Loucy (cell line): ENCODE measurements at regions not wholly inside any gene's neighbourhood (a gene's known extent, or its start where the extent isn't known, plus 50 kb on each side); places are given as distances from the start of the nearest gene placed in this dataset.

Experiments used
- EZH2phosphoT487 ChIP-seq: fragments of 200-600 bp; IDR thresholded peaks from 2 replicates; pipeline ENCODE4 v1.6.1; 2018; ENCODE audit warnings: antibody characterized with exemption, mild to moderate bottlenecking, moderate library complexity, borderline replicate concordance
- TF ChIP-seq, protein P1 (sequence below): fragments of 200-600 bp; sonication (generic); conservative IDR thresholded peaks from 2 replicates; pipeline ENCODE4 v1.5.1; 2014; ENCODE audit warnings: mild to moderate bottlenecking, antibody characterized with exemption, low read length

DNA sequence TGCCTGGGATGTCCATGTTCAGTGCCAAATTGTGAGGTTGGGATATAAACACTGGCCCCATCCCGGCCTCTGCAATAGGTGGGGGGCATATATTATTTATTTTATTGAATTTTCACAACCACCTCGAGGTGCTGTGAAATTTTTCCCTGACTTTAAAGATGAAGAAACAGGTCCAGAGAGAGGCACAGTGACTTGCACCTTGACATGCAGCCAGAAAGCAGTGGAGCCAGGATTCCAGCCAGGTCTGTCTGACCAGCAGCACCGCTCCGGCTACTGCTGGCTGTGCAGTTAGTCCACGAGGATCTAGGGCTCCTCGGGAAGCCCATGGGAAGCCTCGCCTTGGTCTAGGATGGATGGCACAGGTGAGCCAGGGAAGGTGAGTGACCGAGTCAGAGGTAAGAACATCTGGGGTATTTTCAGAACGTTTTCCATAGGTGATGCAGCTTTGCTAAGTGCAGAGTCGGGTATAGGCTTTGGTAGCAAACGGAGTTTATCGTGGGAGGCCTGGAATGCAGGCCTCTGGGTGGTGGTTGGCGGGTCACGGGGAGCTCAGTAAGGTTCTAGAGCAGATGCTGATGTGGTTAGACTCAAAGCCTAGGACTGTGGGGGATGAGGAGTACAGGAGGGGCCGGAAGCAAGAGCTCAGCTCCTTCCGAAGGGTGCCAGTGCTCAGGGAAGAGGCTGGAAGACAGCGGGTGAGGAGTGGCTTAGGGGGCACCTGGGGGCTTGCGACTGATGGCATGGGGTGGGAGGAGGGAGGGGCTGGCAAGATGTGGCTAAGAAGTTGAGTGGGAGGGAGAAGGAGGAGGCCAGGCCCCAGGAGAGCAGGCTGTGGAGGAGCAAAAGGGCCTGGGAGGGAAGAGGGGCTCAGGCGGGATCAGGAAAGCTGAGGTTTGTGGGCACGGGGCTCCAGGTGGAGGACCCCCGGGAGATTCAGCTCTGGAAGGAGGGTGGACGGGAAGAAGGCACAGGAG, 107.7 kb upstream of the LRPAP1 start:
- TF ChIP-seq, protein P1, sequence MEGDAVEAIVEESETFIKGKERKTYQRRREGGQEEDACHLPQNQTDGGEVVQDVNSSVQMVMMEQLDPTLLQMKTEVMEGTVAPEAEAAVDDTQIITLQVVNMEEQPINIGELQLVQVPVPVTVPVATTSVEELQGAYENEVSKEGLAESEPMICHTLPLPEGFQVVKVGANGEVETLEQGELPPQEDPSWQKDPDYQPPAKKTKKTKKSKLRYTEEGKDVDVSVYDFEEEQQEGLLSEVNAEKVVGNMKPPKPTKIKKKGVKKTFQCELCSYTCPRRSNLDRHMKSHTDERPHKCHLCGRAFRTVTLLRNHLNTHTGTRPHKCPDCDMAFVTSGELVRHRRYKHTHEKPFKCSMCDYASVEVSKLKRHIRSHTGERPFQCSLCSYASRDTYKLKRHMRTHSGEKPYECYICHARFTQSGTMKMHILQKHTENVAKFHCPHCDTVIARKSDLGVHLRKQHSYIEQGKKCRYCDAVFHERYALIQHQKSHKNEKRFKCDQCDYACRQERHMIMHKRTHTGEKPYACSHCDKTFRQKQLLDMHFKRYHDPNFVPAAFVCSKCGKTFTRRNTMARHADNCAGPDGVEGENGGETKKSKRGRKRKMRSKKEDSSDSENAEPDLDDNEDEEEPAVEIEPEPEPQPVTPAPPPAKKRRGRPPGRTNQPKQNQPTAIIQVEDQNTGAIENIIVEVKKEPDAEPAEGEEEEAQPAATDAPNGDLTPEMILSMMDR = no peak
- TF ChIP-seq EZH2phosphoT487 = no peak
